GM12801 (cell line): ENCODE measurements at regions not wholly inside any gene's neighbourhood (a gene's known extent, or its start where the extent isn't known, plus 50 kb on each side); places are given as distances from the start of the nearest gene placed in this dataset.

ENCODE experiments used
- CTCF ChIP-seq: IDR thresholded peaks from one replicate; pipeline ENCODE4 v1.5.1; 2011; ENCODE audit warnings: control low read depth; ENCODE audit not compliant: insufficient read length; ENCODE audit errors: extremely low read depth

GRCh38 chr12:127742231-127742630 lies 524.7 kb upstream of the TMEM132C start:
- no peak for TF ChIP-seq CTCF

- no peak for TF ChIP-seq CTCF
Measured at GRCh38 chr12:127745469-127746212, 521.3 kb upstream of the TMEM132C start.

GRCh38 chr12:127749416-127749815 lies 517.6 kb upstream of the TMEM132C start:
- TF ChIP-seq CTCF, result no peak

- TF ChIP-seq CTCF, result no peak
Measured at GRCh38 chr12:127750076-127750840, 516.7 kb upstream of the TMEM132C start.

GRCh38 chr12:127752802-127753201 lies 514.2 kb upstream of the TMEM132C start:
- no peak for TF ChIP-seq CTCF

- no peak for TF ChIP-seq CTCF
Measured at GRCh38 chr12:127760357-127760756, 506.6 kb upstream of the TMEM132C start.

- TF ChIP-seq CTCF, result no peak
Measured at GRCh38 chr12:127760996-127761395, 506.0 kb upstream of the TMEM132C start.
